Stimulated activated effector memory CD8-positive, alpha-beta T cell treated with anti-CD3 and anti-CD28 coated beads, Interleukin-12 subunit alpha, Interleukin-12 subunit beta, amount 100 ng/mL, for 72 hours (primary cell): ENCODE measurements at regions not wholly inside any gene's neighbourhood (a gene's known extent, or its start where the extent isn't known, plus 50 kb on each side); places are given as distances from the start of the nearest gene placed in this dataset.
A peak's percentile ranks its signal among the peaks of the same experiment; 100 is the strongest.

Source experiments
- ATAC-seq: fragments of 150-1000 bp; cut with Tn5 transposase; 2 replicates; pipeline ENCODE4 v1.10.0; 2021
- DNase-seq, 2 donors: peaks; one replicate each; pipeline ENCODE4 v3.0.0; 2021 to 2022; ENCODE audit warnings: low spot score in 2 of 2
- H3K27ac Mint-ChIP-seq: one replicate; pipeline ENCODE4 v1.8.0; 2022; ENCODE audit warnings: mild to moderate bottlenecking, mixed read lengths
- H3K36me3 Mint-ChIP-seq: one replicate; pipeline ENCODE4 v1.8.0; 2022; ENCODE audit warnings: mild to moderate bottlenecking, mixed read lengths
- H3K4me1 Mint-ChIP-seq: one replicate; pipeline ENCODE4 v1.8.0; 2022; ENCODE audit warnings: mixed read lengths
- H3K4me3 Mint-ChIP-seq: one replicate; pipeline ENCODE4 v1.8.0; 2022; ENCODE audit warnings: mild to moderate bottlenecking, mixed read lengths
- H3K9me3 Mint-ChIP-seq: one replicate; pipeline ENCODE4 v1.8.0; 2022; ENCODE audit warnings: mixed read lengths

- H3K27ac Mint-ChIP-seq, result no peak overlapping the region
- no peak for ATAC-seq
- no peak for DNase-seq
- H3K4me3 Mint-ChIP-seq, result no peak overlapping the region
- H3K9me3 Mint-ChIP-seq, result peaks cover 12% of the 10 kb centered on the region
- H3K4me1 Mint-ChIP-seq, result no peaks in the 10 kb centered on the region
- no peaks in the 10 kb centered on the region for H3K36me3 Mint-ChIP-seq
These were observed 402.1 kb upstream of the CHD6 start for GRCh38 chr20:42020316-42020715.

DNA sequence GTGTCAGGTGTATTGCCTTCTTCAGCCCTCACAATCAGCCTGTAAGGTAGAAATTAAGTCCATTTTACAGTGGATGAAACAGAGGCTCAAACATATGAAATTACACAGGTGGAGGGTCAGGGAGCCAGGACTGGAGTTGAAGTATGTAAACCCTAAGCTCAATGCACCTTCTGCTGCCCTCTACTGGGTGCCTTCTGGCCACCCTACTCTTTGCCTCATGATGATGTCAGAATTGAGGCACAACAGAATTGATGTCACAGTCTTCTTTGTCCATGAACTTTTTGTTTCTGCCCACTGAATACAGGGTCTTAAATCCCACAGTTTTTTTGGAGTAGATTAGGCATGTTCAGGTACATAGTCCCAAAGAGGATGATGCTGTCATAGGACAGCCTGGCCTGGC is 400.8 kb upstream of the CHD6 start:
- H3K9me3 Mint-ChIP-seq, result peaks cover 15% of the 10 kb centered on the region
- ATAC-seq (no peak), DNase-seq (no peak)
- H3K4me3 Mint-ChIP-seq, result no peak overlapping the region
- no peaks in the 10 kb centered on the region for H3K4me1 Mint-ChIP-seq
- H3K27ac Mint-ChIP-seq, result no peak overlapping the region
- no peaks in the 10 kb centered on the region for H3K36me3 Mint-ChIP-seq

DNA sequence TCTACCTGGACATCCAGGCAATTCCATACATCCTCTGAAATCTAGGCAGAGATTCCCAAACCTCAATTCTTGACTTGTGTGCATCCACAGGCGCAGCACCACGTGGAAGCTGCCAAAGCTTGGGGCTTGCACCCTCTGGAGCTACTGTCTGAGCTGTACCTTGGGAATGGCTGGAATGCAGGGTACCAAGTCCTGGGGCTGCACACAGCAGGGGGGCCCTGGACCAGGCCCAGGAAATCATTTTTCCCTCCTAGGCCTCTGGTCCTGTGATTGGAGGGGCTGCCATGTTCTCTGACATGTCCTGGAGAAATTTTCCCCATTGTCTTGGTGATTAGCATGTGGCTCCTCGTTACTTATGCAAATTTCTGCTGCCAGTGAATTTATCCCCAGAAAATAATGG is 391.9 kb upstream of the CHD6 start:
- Mint-ChIP-seq H3K4me3 (no peak overlapping the region), H3K36me3 (no peaks in the 10 kb centered on the region), H3K9me3 (peaks cover 12% of the 10 kb centered on the region), H3K27ac (no peak overlapping the region), H3K4me1 (no peaks in the 10 kb centered on the region)
- ATAC-seq, result no peak
- DNase-seq, result no peak

GRCh38 chr20:42007251-42007650 is 389.1 kb upstream of the CHD6 start:
- ATAC-seq, result no peak
- DNase-seq, result no peak
- Mint-ChIP-seq H3K4me3 (no peak overlapping the region), H3K9me3 (peaks cover 13% of the 10 kb centered on the region), H3K27ac (no peak overlapping the region), H3K4me1 (no peaks in the 10 kb centered on the region), H3K36me3 (no peaks in the 10 kb centered on the region)

- H3K4me1 Mint-ChIP-seq, result no peaks in the 10 kb centered on the region
- no peak overlapping the region for H3K4me3 Mint-ChIP-seq
- peaks cover 7% of the 10 kb centered on the region for H3K9me3 Mint-ChIP-seq
- ATAC-seq, result no peak
- DNase-seq, result no peak
- no peaks in the 10 kb centered on the region for H3K36me3 Mint-ChIP-seq
- H3K27ac Mint-ChIP-seq, result no peak overlapping the region
These were observed 387.0 kb upstream of the CHD6 start for GRCh38 chr20:42005211-42005610.

DNA sequence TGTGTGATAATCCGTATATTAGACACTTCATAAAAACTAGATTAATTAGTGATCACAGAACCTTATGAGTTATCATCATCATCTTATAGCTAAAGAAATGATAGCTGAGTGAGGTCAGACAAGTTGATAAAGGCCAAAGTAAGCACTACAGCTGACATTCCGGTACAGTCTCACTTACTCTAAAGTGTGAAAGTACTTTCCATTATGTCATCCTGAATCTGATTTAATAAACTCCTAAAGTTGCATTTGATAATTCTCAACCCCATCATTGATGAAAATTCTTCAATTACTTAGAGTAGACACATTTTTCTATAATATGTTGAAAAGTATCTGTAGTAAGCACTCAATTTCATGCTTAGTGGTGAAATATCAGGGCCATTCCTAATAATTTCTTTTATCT is 385.2 kb upstream of the CHD6 start:
- no peak overlapping the region for H3K27ac Mint-ChIP-seq
- H3K36me3 Mint-ChIP-seq, result no peaks in the 10 kb centered on the region
- ATAC-seq, result no peak
- no peaks in the 10 kb centered on the region for H3K4me1 Mint-ChIP-seq
- no peak for DNase-seq
- H3K9me3 Mint-ChIP-seq, result peaks cover 7% of the 10 kb centered on the region
- H3K4me3 Mint-ChIP-seq, result no peak overlapping the region

DNA sequence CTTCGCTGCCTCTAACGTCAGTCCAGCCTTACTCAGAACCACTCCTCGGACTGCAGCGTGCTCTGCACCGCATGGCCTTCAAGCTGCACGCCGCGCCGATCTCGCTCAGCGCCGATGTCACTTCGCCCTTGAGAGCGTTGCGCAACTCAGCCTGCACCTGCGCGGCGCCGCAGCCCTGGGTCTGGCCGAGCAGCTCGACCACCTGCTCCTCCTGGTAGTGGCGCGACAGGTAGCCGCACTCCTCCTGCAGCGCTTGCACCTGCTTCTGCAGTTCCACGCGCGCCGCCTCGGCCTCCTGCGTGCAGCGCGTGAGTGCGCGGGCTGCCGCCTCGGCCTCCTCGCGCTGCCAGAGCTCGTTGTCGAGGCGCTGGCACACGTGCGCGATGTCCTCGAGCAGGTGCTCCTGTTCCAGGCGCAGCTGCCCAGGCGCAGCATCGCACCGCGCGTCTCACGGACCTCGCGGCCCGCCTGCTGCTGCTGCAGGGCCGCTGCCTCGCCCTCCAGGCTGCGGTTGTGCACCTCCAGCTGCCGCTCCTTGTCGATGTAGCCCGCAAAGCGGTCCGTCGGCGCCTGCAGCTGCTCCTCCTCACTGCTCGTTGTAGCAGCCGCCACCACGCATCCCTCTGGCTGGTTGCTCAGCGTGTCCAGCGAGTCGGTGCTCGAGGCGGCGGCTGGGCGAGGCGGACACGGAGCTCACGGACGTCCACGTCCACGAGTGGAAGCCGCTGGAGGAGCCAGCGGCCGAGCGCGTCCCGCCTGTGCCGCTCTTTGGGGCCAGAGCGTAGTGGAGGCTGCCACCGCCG is 380.6 kb upstream of the CHD6 start:
- ATAC-seq, result no peak
- DNase-seq, result no peak
- Mint-ChIP-seq H3K4me3 (no peak overlapping the region), H3K9me3 (peaks cover 12% of the 10 kb centered on the region), H3K4me1 (no peaks in the 10 kb centered on the region), H3K36me3 (no peaks in the 10 kb centered on the region), H3K27ac (no peak overlapping the region)

GRCh38 chr20:41996951-41997350 is 378.8 kb upstream of the CHD6 start:
- DNase-seq (peak in 1 of 2 donors; percentile 4), ATAC-seq (no peak)
- Mint-ChIP-seq H3K4me3 (no peak overlapping the region), H3K9me3 (peaks cover 15% of the 10 kb centered on the region), H3K4me1 (no peaks in the 10 kb centered on the region), H3K27ac (no peak overlapping the region), H3K36me3 (no peaks in the 10 kb centered on the region)

- H3K4me1 Mint-ChIP-seq, result no peaks in the 10 kb centered on the region
- ATAC-seq, result no peak
- no peak overlapping the region for H3K27ac Mint-ChIP-seq
- H3K36me3 Mint-ChIP-seq, result no peaks in the 10 kb centered on the region
- no peak overlapping the region for H3K4me3 Mint-ChIP-seq
- H3K9me3 Mint-ChIP-seq, result peaks cover 9% of the 10 kb centered on the region
- DNase-seq, result peak in 1 of 2 donors; percentile 2
These were observed 374.3 kb upstream of the CHD6 start for GRCh38 chr20:41992481-41992880.

DNA sequence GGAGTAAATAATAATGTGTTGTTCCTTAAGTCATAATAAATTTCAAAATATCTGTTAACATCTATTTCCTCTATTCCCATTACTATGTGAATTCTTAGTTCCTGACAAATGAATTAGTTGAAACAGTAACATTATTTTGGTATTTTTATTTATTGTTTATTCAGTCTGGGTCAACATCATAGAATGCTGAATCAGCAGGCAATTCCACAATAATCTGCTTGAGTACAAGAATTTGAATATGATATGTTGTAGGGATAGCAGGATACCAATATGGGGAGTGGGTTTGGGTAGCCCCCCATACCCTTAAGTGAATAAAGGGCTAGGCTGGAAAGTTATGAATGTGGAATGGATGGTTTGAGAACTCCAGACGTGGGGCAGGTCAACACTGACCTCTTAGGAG is 373.2 kb upstream of the CHD6 start:
- Mint-ChIP-seq H3K4me1 (no peaks in the 10 kb centered on the region), H3K9me3 (peaks cover 10% of the 10 kb centered on the region)
- ATAC-seq, result no peak

DNA sequence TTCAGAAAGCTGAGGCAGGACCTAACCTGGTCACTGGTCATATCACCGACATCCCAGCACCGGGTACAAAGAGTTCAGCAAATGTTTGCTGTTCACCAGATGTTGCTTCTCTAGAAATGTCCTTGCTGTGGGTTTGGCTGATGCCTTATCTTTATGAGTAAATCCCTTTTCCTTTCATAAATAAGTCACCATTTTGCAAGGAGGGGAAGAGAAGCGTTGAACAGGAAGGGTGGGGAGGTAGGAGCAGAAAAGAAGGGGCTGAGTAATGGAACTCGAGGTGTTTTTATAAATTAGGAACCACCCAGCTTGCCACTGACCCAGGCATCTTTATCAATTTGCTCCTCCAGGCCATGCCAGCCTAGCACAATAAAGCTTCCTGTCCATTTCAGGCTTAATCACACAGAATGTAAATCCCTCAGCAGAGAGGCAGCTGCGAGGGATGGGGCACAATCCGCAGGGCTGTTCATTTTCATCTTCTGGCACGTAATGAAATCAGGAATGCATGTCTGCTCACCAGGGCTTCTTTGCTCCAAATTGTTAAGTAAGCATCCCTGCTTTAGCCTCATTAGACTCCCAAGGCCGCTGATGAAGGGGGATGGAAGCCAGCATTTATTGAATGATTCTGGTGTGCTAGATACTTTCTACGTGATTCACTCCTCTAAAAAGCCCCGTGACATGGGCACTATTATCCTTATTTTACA is 371.9 kb upstream of the CHD6 start:
- no peaks in the 10 kb centered on the region for H3K4me1 Mint-ChIP-seq
- ATAC-seq (no peak), DNase-seq (peak in 1 of 2 donors; percentile 17)
- no peak overlapping the region for H3K4me3 Mint-ChIP-seq
- no peaks in the 10 kb centered on the region for H3K36me3 Mint-ChIP-seq
- peaks cover 6% of the 10 kb centered on the region for H3K9me3 Mint-ChIP-seq
- no peak overlapping the region for H3K27ac Mint-ChIP-seq

More for the DNA sequence above, 373.2 kb upstream of the CHD6 start:
- Mint-ChIP-seq H3K36me3 (no peaks in the 10 kb centered on the region), H3K4me3 (no peak overlapping the region), H3K27ac (no peak overlapping the region)
- peak in 1 of 2 donors; percentile 7 for DNase-seq

GRCh38 chr20:41989039-41989679 is 371.0 kb upstream of the CHD6 start:
- no peaks in the 10 kb centered on the region for H3K4me1 Mint-ChIP-seq
- ATAC-seq, result no peak
- no peak overlapping the region for H3K27ac Mint-ChIP-seq
- H3K36me3 Mint-ChIP-seq, result no peaks in the 10 kb centered on the region
- peaks cover 11% of the 10 kb centered on the region for H3K9me3 Mint-ChIP-seq
- DNase-seq, result no peak
- H3K4me3 Mint-ChIP-seq, result no peak overlapping the region

DNA sequence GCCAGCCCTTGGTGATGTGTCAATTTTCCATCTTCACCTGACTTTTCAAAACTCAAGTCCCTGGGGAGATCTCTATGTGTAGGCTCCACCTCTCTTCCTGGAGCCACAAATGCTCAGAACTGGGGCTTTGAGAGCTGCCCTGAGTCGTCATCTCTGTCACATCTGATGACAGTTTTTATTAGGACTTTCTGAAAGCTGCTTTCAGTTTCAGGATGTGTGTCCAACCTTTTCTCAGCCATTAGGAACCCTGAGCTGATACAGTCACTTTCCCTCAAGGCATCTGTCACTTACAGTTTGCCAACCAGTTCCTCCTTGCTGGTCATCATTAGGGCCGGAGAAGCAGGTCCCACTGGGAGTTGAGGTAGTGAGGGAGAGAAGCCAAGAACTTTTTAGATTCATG is 365.9 kb upstream of the CHD6 start:
- ATAC-seq (no peak), DNase-seq (no peak)
- peaks cover 10% of the 10 kb centered on the region for H3K9me3 Mint-ChIP-seq
- no peaks in the 10 kb centered on the region for H3K36me3 Mint-ChIP-seq
- H3K4me1 Mint-ChIP-seq, result no peaks in the 10 kb centered on the region
- no peak overlapping the region for H3K4me3 Mint-ChIP-seq
- H3K27ac Mint-ChIP-seq, result no peak overlapping the region

GRCh38 chr20:41983159-41983558 is 365.0 kb upstream of the CHD6 start:
- ATAC-seq, result no peak
- Mint-ChIP-seq H3K4me1 (no peaks in the 10 kb centered on the region), H3K9me3 (peaks cover 10% of the 10 kb centered on the region), H3K4me3 (no peak overlapping the region), H3K27ac (no peak overlapping the region), H3K36me3 (no peaks in the 10 kb centered on the region)
- DNase-seq, result no peak

DNA sequence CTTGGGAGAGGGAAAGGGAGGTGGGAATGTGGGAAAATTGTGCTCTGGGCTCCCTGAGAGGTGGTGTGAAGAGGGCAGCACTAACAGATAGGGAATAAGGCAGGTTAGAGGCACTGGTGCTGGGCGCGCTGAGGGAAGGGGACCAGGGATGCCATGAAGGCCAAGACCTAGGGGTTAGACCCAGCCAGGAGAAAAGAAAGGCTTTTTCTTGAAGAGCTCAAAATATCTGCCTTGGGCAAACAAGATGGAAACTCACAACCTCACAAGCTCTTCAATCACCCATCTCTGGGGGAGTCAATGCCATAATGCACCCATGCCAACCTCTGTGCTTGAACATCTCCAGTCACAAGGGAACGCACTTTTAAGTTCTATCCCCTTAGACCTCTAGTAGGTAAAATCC is 363.6 kb upstream of the CHD6 start:
- DNase-seq (no peak), ATAC-seq (no peak)
- Mint-ChIP-seq H3K9me3 (peaks cover 10% of the 10 kb centered on the region), H3K27ac (no peak overlapping the region), H3K36me3 (no peaks in the 10 kb centered on the region), H3K4me3 (no peak overlapping the region), H3K4me1 (no peaks in the 10 kb centered on the region)

DNA sequence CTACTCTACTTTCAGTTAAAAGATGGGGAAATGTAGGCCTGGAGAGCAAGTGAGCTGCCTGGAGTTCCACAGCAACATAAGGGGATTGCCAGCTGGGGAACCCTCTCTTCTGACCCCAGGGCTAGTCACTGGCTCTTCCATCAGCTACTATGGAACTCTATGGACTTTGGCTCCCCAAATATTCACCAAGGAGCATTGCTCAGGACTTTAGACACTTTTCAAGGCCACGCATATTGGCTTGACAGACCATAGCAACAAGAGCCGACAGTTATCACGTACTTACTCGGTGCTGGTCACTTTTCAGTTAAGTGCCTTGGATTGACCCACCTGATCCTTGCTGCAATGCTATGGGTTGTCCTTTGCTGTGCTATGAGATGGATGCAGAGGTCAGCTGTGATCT is 360.7 kb upstream of the CHD6 start:
- H3K9me3 Mint-ChIP-seq, result peaks cover 6% of the 10 kb centered on the region
- no peak for DNase-seq

More for the DNA sequence above, 360.7 kb upstream of the CHD6 start:
- Mint-ChIP-seq H3K36me3 (no peaks in the 10 kb centered on the region), H3K4me1 (no peaks in the 10 kb centered on the region), H3K27ac (no peak overlapping the region), H3K4me3 (no peak overlapping the region)
- ATAC-seq, result no peak
